Gastrocnemius medialis (tissue), 4 donors: ENCODE measurements at regions not wholly inside any gene's neighbourhood (a gene's known extent, or its start where the extent isn't known, plus 50 kb on each side); places are given as distances from the start of the nearest gene placed in this dataset.

Experiments
- ATAC-seq, 2 donors: fragments of 150-250 bp; one replicate each; pipeline ENCODE4 v1.9.1; 2016
- DNase-seq, 2 donors: peaks; one replicate each; pipeline ENCODE4 v3.0.0-alpha.2; 2019
- H3K27ac ChIP-seq, 4 donors: fragments of 200-600 bp; sonication (generic); 1 replicate in 1 of 4; 2 replicates in 3 of 4; pipeline ENCODE4 v1.5.1; 2016 to 2018; ENCODE audit warnings: mild to moderate bottlenecking in 2 of 4, moderate library complexity in 1 of 4
- H3K27me3 ChIP-seq, 3 donors: fragments of 200-600 bp; sonication (generic) in 2 of 3; 1 replicate in 1 of 3; 2 replicates in 2 of 3; pipeline versions ENCODE4 v1.5.1 to v1.6.0; 2016 to 2019; ENCODE audit warnings: mild to moderate bottlenecking in 1 of 3, moderate library complexity in 1 of 3
- H3K36me3 ChIP-seq, 2 donors: fragments of 200-600 bp; sonication (generic) in 1 of 2; one replicate each; pipeline ENCODE4 v1.5.1; 2017 to 2018
- H3K4me1 ChIP-seq, 2 donors: fragments of 200-600 bp; sonication (generic) in 1 of 2; one replicate each; pipeline ENCODE4 v1.5.1; 2016 to 2017; ENCODE audit warnings: mild to moderate bottlenecking in 2 of 2
- H3K4me3 ChIP-seq, 4 donors: fragments of 200-600 bp; sonication (generic) in 3 of 4; 1 replicate in 1 of 4; 2 replicates in 3 of 4; pipeline ENCODE4 v1.5.1; 2016 to 2019; ENCODE audit warnings: mild to moderate bottlenecking in 2 of 4
- H3K9me3 ChIP-seq, 3 donors: fragments of 200-600 bp; sonication (generic) in 2 of 3; 1 replicate in 1 of 3; 2 replicates in 2 of 3; pipeline ENCODE4 v1.5.1; 2016 to 2019
- POLR2A ChIP-seq, 2 donors: fragments of 450-650 bp; IDR thresholded peaks; one replicate each; pipeline ENCODE4 v1.6.1; 2017; ENCODE audit warnings: antibody characterized with exemption in 2 of 2, mild to moderate bottlenecking in 2 of 2, moderate library complexity in 2 of 2
- in situ Hi-C, 4 donors: fragments of 200-750 bp; cut with MboI; loops; one replicate each; pipeline versions ENCODE4 v1.15.0 to v1.8.0; 2017; ENCODE audit warnings: low sequenced_read_pairs in 4 of 4
- intact Hi-C: fragments of 100-400 bp; cut with DNase I; formaldehyde crosslinking; loops from one replicate; pipeline ENCODE4 v1.15.1; 2023; ENCODE audit warnings: low total_unique reads
- TF ChIP-seq, protein P1 (sequence below), 5 experiments: fragments of 450-650 bp in 3 of 5; fragments of 200-600 bp in 2 of 5; sonication (generic) in 2 of 5; IDR thresholded peaks in 4 of 5; conservative IDR thresholded peaks in 1 of 5; 1 replicate in 4 of 5; 2 replicates in 1 of 5; pipeline ENCODE4 v1.5.1; 2016 to 2019; ENCODE audit warnings: antibody characterized with exemption in 5 of 5, mild to moderate bottlenecking in 3 of 5, moderate library complexity in 3 of 5

DNA sequence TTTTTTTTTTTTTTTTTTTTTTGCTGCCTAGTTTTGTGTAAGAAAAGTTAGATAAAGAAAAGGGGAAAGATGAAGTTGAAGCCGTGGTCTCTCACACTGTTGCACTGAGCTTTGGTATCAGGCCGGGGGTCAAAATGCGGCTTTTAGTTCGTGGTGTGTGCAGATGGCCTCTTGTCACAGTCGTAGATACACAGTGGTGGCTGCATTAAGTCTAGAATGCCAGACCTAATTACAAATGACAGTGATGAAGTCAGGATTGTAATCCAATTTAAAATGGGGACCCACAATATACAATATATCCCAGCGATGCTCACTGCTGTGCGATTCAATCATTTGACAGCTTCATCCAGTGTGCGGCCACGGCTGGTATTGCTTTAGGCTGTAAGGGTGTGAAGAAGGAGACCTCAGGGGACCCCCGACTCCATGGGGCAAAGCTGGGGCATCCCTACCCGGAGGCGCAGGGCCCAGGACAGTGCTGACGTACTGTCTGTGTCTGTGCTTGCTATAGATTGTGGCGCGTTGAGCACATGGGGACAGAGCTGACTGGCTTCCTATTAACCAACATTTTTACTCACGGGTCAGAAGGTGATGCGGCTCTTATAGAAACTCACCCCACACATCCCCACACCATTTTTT, 210.0 kb upstream of the SOX4 start:
- ATAC-seq (no peak), DNase-seq (no peak)
- no peak overlapping the region for H3K4me3 ChIP-seq
- H3K27ac ChIP-seq = no peak overlapping the region
- in situ Hi-C loops = no loop called here
- TF ChIP-seq, protein P1, sequence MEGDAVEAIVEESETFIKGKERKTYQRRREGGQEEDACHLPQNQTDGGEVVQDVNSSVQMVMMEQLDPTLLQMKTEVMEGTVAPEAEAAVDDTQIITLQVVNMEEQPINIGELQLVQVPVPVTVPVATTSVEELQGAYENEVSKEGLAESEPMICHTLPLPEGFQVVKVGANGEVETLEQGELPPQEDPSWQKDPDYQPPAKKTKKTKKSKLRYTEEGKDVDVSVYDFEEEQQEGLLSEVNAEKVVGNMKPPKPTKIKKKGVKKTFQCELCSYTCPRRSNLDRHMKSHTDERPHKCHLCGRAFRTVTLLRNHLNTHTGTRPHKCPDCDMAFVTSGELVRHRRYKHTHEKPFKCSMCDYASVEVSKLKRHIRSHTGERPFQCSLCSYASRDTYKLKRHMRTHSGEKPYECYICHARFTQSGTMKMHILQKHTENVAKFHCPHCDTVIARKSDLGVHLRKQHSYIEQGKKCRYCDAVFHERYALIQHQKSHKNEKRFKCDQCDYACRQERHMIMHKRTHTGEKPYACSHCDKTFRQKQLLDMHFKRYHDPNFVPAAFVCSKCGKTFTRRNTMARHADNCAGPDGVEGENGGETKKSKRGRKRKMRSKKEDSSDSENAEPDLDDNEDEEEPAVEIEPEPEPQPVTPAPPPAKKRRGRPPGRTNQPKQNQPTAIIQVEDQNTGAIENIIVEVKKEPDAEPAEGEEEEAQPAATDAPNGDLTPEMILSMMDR (IDR thresholded peaks at IDR 0.05 in 4 of 5, conservative IDR thresholded peaks at IDR 0.05 in 1 of 5) = no peak
- no peak for TF ChIP-seq POLR2A (IDR thresholded peaks at IDR 0.05)
- no peaks in the 10 kb centered on the region for H3K27me3 ChIP-seq
- no peaks in the 10 kb centered on the region for H3K4me1 ChIP-seq
- H3K9me3 ChIP-seq = no peaks in the 10 kb centered on the region
- intact Hi-C loops = no loop called here
- no peaks in the 10 kb centered on the region for H3K36me3 ChIP-seq

DNA sequence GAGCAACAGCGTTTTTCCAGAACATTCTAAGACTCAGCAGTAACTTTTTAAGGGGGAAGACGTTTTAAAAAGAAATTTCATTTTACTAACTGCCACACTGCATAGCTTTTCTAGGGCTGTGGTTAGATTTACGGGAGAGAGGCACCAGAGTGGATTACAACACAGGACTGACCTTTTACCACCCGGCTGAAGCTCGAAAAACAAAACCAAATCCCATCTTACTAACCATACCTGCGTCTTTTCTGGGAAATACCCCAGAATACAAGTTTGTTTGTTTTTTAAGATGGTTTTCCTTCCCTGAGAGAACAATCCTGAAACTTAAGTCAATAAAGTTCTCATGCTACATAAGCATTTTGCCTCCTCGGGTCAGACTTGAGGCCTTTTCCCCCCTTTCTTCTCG, 209.3 kb upstream of the SOX4 start:
- in situ Hi-C loops = no loop called here

DNA sequence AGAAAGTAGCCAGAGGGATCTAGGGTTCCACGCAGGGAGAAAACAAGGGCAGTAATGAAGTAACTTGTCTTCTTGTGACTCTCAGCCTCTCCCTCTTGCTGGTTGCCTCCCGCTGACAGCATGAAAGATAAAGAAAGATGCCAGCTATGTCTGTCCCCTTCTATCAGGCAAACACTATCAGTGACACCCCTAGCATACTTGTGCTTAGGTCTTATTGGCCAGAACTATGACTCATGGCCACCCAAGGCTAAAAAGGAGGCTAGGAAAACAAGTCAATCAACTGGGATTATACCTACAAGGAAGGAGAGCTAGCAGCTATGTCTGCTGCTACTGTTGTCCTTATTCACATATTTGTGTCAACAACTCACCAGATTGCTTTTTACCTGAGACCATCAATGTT, 206.8 kb upstream of the SOX4 start:
- Histone ChIP-seq H3K4me1 (no peaks in the 10 kb centered on the region), H3K27me3 (no peaks in the 10 kb centered on the region), H3K36me3 (no peaks in the 10 kb centered on the region), H3K4me3 (no peak overlapping the region), H3K9me3 (no peaks in the 10 kb centered on the region), H3K27ac (no peak overlapping the region)
- no peak for TF ChIP-seq POLR2A (IDR thresholded peaks at IDR 0.05)
- TF ChIP-seq, protein P1 (IDR thresholded peaks at IDR 0.05 in 4 of 5, conservative IDR thresholded peaks at IDR 0.05 in 1 of 5) = no peak
- intact Hi-C loops = no loop called here
- DNase-seq (no peak), ATAC-seq (no peak)
- in situ Hi-C loops = no loop called here

More for the DNA sequence above, 209.3 kb upstream of the SOX4 start:
- no peaks in the 10 kb centered on the region for H3K27me3 ChIP-seq
- TF ChIP-seq, protein P1 (IDR thresholded peaks at IDR 0.05 in 4 of 5, conservative IDR thresholded peaks at IDR 0.05 in 1 of 5) = no peak
- no peak for TF ChIP-seq POLR2A (IDR thresholded peaks at IDR 0.05)
- no peak overlapping the region for H3K27ac ChIP-seq
- DNase-seq = no peak
- no peaks in the 10 kb centered on the region for H3K9me3 ChIP-seq
- no peak overlapping the region for H3K4me3 ChIP-seq
- H3K4me1 ChIP-seq = no peaks in the 10 kb centered on the region
- intact Hi-C loops = no loop called here
- no peak for ATAC-seq
- no peaks in the 10 kb centered on the region for H3K36me3 ChIP-seq

- Histone ChIP-seq H3K27me3 (no peaks in the 10 kb centered on the region), H3K27ac (no peak overlapping the region), H3K36me3 (no peaks in the 10 kb centered on the region), H3K9me3 (no peaks in the 10 kb centered on the region), H3K4me1 (no peaks in the 10 kb centered on the region), H3K4me3 (no peak overlapping the region)
- ATAC-seq (no peak), DNase-seq (no peak)
- TF ChIP-seq, protein P1 (IDR thresholded peaks at IDR 0.05 in 4 of 5, conservative IDR thresholded peaks at IDR 0.05 in 1 of 5) = no peak
- no peak for TF ChIP-seq POLR2A (IDR thresholded peaks at IDR 0.05)
- intact Hi-C loops (no loop called here), in situ Hi-C loops (no loop called here)
Observed at GRCh38 chr6:21390532-21391213, 202.9 kb upstream of the SOX4 start.
